GM19351 (cell line): ENCODE measurements at regions not wholly inside any gene's neighbourhood (a gene's known extent, or its start where the extent isn't known, plus 50 kb on each side); places are given as distances from the start of the nearest gene placed in this dataset.
A peak's percentile ranks its signal among the peaks of the same experiment; 100 is the strongest.
"Not testable (repeated sequence)": the region's sequence is repeated elsewhere in the genome, so short reads cannot be mapped to it uniquely, and the experiment has no call there.

Source experiments
- ATAC-seq: cut with Tn5 transposase; IDR thresholded peaks from one replicate; pipeline ENCODE4 v1.9.1; 2021; ENCODE audit warnings: mild to moderate bottlenecking, moderate library complexity; ENCODE audit not compliant: unreplicated experiment

- no peak for ATAC-seq
These were observed 85.5 kb downstream of the PRR15 start for GRCh38 chr7:29649028-29649716.

DNA sequence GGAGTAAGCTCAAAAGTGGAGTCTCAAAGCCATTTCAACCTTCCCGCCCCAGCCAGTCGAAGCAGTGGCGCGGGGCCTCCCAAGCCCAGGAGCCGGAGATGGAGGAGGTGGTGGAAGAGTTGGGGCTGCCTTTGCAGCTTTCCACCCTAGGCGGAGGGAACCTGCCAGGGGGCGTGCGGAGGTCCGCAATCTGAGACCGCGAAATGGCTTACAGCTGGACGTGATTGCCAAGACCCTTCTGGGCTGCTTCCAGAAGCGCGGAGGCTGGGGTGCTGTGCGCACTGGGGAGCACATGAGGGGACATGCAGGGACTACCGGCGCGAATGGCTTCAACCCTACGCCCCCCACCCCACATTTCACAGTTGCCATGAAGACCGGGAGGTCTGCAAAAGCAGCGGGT is 86.2 kb downstream of the PRR15 start:
- no peak for ATAC-seq

DNA sequence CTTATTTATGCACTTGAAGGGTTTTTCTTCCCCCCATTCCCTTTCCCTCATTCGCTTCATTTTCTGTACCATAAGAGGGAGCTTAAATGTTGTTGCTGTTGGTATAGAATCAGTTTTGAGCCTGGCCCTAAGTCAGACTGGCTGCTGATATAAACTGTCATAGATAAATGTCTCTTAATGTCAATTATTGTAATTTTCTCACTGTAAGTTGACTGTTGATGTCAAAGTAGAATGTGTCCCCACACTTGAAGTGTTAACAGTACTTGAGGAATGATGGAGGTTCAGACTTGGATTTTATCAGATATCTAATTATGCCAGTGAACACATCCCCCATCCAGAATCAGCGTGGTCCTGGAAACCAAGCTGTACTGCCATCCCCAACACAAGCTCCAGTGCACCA is 87.8 kb downstream of the PRR15 start:
- no peak for ATAC-seq

DNA sequence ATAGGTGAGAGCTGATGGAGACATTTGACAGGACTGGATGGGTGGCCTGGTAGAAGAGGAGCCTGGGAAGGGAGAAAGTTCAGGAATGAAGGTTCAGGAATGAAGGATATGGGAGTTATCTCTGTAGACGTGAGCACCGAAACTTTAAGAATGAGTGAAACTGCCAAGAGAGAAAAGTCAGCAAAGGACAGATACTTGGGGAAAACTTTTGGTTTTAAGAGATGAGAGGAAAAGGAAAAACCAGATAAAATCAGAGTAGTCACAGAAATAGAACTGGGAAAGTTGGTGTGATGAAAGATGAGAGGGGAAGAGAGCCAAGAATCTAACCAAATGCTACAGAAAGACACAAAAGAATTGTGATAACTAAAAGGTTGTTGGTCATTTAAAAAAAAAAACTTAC is 88.9 kb downstream of the PRR15 start:
- no peak for ATAC-seq

- not testable (repeated sequence) for ATAC-seq
These were observed 90.7 kb downstream of the PRR15 start for GRCh38 chr7:29654340-29654739.

GRCh38 chr7:29657288-29657687 is 93.7 kb downstream of the PRR15 start:
- no peak for ATAC-seq

GRCh38 chr7:29657856-29658255 is 94.2 kb downstream of the PRR15 start:
- ATAC-seq, result no peak

GRCh38 chr7:29659213-29659612 is 95.6 kb downstream of the PRR15 start:
- not testable (repeated sequence) for ATAC-seq

GRCh38 chr7:29662899-29663298 is 99.3 kb downstream of the PRR15 start:
- ATAC-seq, result not testable (repeated sequence)

GRCh38 chr7:29664999-29665398 is 101.4 kb downstream of the PRR15 start:
- ATAC-seq, result not testable (repeated sequence)

GRCh38 chr7:29667096-29667669 is 103.5 kb downstream of the PRR15 start:
- ATAC-seq, result not testable (repeated sequence)

GRCh38 chr7:29671286-29671685 is 107.7 kb downstream of the PRR15 start:
- ATAC-seq, result not testable (repeated sequence)

DNA sequence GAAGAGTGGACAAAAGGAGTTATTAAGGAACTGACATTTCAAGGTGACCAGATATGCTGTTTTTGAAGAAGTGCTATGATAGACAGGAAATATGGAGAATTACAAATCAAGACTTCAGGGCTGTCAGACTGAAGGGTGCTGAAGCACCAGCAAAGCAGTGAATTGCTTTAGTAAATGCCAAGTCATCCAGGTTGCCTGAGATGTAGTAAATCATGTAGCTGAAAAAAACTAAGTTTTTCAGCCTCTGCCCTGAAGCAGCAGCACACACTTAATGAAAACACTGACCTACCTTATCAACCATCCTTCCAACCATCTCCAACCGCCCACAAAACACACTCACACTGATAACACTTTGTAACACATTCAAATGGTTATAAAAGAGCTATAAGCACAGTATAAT is 110.0 kb downstream of the PRR15 start:
- not testable (repeated sequence) for ATAC-seq

GRCh38 chr7:29674626-29675025 is 111.0 kb downstream of the PRR15 start:
- not testable (repeated sequence) for ATAC-seq

DNA sequence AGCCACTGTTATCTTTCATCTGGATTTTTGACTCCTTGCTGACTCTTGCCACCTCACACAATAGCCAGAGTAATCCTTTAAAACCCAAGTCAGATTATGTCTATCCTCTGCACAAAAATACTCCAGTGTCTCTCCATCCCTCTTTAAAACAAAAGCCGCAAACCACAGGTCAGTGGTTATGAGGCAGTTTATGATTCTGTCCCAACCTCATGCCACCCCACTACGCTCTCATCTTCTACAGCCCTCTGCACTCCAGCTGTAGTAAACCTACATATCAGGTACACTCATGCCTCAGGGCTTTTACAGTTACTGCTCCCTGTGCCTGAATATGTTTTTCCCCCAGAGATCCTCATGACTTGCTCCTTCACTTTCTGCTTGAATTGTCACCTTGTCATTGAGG is 113.6 kb downstream of the PRR15 start:
- ATAC-seq, result not testable (repeated sequence)

DNA sequence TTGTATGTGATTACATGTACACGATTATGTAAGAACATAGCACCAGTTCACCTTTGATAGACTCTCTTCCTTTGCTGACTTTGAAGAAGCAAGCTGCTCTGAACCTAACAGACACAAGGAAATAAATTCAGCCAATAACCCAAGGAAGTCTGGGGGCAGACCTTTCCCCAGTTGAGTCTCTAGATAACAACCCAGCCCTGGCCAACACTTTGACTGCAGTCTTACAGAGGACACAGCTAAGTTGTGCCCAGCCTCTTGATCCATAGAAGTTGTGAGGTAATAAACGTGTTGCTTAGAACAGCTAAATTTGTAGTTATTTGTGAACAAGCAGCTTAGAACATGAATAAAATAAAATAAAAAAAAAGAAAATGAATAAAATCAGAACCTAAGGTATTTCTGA is 116.3 kb downstream of the PRR15 start:
- not testable (repeated sequence) for ATAC-seq

GRCh38 chr7:29680601-29681000 is 117.0 kb downstream of the PRR15 start:
- ATAC-seq, result not testable (repeated sequence)

GRCh38 chr7:29684151-29684786 is 120.6 kb downstream of the PRR15 start:
- peak; percentile 25 for ATAC-seq

DNA sequence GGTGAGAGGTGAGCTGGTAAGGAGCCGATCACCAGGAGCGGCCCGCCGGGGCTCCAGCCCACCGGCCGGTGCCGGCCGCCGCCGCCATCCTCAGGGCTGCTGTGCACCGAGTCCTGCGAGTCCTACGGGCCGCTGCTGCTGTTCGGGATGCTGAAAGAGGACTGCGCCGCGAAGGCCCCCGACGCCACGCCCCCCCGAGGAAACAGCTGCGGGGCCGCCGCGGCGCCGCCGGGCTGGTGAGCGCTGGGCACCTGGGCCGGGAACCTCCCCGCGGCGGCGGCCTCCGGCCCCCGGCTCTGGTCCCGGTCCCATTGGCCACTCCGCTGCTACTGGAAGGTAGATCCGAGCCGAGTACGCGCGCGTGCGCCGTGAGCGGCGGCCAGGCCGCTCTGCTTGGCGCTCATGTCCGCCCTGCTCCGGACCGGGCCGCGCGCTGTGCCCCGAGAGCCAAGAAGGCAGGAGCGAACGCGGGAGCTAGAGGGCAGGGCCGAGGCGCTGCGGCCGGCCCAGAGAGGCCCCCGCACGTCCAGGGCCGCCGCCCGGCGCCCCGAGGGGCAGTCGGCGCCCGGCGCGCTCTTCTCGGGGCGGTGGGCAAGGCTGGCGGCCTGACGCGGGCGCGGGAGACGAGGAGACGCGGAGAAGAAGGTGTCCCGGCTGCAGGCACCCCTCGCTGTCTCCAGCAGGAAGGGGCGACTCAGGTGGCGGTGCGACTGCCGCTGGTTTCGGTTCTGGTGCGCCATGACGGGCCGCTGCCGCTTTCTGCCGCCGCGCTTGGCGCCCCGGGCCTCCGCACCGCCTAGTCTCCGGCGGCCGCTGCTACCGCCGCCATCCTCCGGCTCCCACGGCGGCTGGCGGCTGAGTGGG is 121.3 kb upstream of the WIPF3 start:
- peak; percentile 71 for ATAC-seq

DNA sequence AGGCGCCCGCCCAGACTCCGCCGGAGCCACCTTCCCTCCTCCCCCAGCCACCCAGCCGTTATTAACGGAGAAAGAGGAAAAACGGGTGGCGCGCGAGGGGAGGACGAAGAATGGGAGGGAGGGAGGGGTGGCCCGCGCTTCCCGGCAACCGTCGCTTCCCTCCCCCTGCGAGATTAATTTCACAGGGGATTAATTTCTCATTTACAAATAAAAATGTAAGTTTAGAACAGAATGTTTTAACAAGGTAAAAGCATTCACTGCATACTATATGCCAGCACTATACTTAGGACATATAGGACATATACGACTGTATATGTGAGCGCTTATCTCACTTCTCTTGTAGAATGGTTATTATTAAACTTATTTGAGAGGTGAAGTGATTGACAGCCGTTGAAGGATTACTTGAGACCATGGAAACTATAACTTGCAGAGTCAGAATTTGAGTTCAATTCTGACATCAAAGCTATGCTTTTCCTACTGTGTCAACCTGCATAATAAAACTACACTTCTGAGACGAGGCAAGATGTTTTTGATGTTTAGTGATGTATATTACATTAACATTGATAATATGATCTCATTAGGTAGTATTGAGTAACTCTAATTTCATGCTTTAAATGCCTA is 120.5 kb upstream of the WIPF3 start:
- not testable (repeated sequence) for ATAC-seq

DNA sequence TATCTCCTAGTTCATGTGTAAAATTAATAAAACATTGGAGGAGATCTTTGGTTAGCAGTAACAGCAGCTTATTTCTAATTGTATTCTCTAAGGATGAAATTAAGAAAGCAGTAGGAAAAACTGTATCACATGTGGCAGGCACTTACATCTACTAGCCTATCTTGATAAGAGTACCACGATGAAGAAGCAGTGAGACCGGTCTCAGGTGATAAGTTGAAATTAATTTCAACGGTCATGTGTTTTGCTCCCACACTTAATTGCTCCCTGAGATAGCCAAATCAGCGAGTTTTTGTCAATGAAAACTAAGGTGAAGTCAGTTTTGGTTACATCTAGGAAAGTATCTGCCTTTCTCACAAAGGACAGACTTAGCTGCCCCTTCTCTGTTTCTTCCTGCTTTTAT is 115.8 kb upstream of the WIPF3 start:
- not testable (repeated sequence) for ATAC-seq
